ENCODE measurements at regions not wholly inside any gene's neighbourhood (a gene's known extent, or its start where the extent isn't known, plus 50 kb on each side); places are given as distances from the start of the nearest gene placed in this dataset.

DNA sequence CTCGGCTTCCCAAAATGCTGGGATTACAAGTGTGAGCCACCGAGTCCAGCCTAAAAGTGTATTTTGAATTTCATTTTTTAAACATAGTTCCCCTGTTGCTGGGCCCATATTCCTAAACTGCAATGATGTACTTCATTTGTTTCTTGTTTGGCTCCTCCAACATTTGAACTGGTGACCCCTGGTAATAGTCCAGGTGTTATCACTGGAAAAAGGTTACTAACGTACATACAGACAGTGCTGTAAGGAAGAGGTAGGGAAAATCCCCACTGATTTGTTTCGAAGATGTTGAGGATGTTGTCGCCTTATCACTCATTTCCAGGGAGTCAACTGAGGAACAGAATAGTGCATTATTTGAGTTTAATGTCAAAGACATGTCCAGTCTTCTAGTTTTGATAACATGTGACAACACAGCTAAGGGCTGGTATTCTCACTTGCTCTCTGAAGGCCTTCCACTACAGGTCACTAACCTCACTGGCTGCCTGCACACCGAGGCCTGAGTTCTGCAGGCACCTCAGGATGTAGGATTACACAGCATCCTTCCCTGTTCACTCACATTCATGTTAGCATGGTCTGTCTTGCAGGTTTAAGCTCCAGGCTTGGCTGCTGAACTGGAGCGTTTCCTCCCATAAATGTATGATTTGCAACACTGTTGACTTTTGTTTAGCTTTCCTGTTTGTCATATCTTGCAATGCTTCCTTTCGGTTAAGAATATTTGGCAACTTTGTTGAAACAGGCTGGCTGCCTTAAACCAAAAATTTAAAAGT, 362.8 kb downstream of the INHBA start:
- H3K27ac ChIP-seq: no peak overlapping the region
- TF ChIP-seq POLR2A (IDR thresholded peaks at IDR 0.05): no peak
- TF ChIP-seq CTCF (IDR thresholded peaks at IDR 0.05): no peak
- no peaks in the 10 kb centered on the region for H3K27me3 ChIP-seq
- 50 to 58% methylated on average over 8 of the region's 8 CpGs for WGBS, 2 donors
- H3K36me3 ChIP-seq (ENCODE audit: low read depth, missing control alignments): no peaks in the 10 kb centered on the region
- H3K9me3 ChIP-seq: no peaks in the 10 kb centered on the region
- H3K4me3 ChIP-seq: no peak overlapping the region
- peak; percentile 63 for DNase-seq
- peaks cover 7% of the 10 kb centered on the region for H3K4me1 ChIP-seq
- intact Hi-C loops (cut with DNase I; ENCODE audit: low total_unique reads): no loop called here

GRCh38 chr7:41336981-41337380, 365.9 kb downstream of the INHBA start:
- Histone ChIP-seq H3K4me1 (peaks cover 7% of the 10 kb centered on the region), H3K4me3 (no peak overlapping the region), H3K27ac (no peak overlapping the region), H3K27me3 (no peaks in the 10 kb centered on the region), H3K36me3 (ENCODE audit: low read depth, missing control alignments) (no peaks in the 10 kb centered on the region), H3K9me3 (no peaks in the 10 kb centered on the region)
- no peak for DNase-seq
- TF ChIP-seq CTCF (IDR thresholded peaks at IDR 0.05) (no peak), POLR2A (IDR thresholded peaks at IDR 0.05) (no peak)
- intact Hi-C loops (cut with DNase I; ENCODE audit: low total_unique reads): no loop called here
- WGBS, 2 donors: 63 to 73% methylated on average over 5 of the region's 5 CpGs

- TF ChIP-seq CTCF (IDR thresholded peaks at IDR 0.05) (no peak), POLR2A (IDR thresholded peaks at IDR 0.05) (no peak)
- DNase-seq: no peak
- no peaks in the 10 kb centered on the region for H3K36me3 ChIP-seq (ENCODE audit: low read depth, missing control alignments)
- H3K4me3 ChIP-seq: no peak overlapping the region
- no peaks in the 10 kb centered on the region for H3K9me3 ChIP-seq
- H3K4me1 ChIP-seq: peaks cover 7% of the 10 kb centered on the region
- H3K27ac ChIP-seq: no peak overlapping the region
- 87 to 90% methylated on average over 2 of the region's 2 CpGs for WGBS, 2 donors
- intact Hi-C loops (cut with DNase I; ENCODE audit: low total_unique reads): no loop called here
- H3K27me3 ChIP-seq: no peaks in the 10 kb centered on the region
Measured at GRCh38 chr7:41336455-41336952, 366.4 kb downstream of the INHBA start.

DNA sequence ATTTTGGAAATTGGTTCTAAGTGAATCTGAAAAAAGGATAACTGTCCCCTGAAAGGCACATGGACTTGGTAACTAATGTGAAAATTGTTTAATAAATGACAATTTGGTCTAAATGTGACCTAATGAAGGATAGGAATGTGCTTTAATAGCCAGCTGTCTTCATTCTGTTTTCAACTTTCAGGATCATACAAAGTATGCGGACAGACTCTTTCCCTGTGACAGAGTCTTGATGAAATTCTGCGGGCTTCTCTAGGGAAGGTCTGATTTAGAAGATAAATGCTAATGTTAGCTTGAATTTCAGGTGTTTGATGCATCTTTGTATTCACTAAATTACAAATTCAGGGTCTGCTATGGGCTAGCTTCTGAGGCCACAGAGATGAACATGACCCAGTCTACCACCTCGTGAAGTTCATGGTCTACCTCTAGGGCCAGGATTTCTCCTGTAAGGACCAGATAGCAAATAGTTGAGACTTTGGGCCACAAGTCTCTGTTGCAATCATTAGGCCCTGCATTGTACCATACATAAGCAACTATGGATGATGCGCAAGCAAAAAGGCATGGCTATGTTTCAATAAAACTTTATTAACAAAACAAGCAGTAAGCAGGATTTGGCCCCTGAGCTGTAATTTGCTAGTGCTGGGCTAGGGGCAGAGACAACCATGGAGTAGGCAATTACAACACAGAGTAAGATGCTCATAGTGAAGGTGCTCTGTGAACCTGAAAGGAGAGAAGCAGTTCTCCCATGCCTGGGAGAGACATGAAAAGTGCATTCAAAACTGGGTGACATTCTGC, 368.6 kb downstream of the INHBA start:
- intact Hi-C loops (cut with DNase I; ENCODE audit: low total_unique reads): no loop called here
- no peaks in the 10 kb centered on the region for H3K36me3 ChIP-seq (ENCODE audit: low read depth, missing control alignments)
- H3K4me3 ChIP-seq: no peak overlapping the region
- no peak overlapping the region for H3K27ac ChIP-seq
- TF ChIP-seq CTCF (IDR thresholded peaks at IDR 0.05) (no peak), POLR2A (IDR thresholded peaks at IDR 0.05) (no peak)
- H3K4me1 ChIP-seq: no peaks in the 10 kb centered on the region
- no peaks in the 10 kb centered on the region for H3K9me3 ChIP-seq
- DNase-seq: no peak
- no peaks in the 10 kb centered on the region for H3K27me3 ChIP-seq
- 90 to 98% methylated on average over 4 of the region's 4 CpGs for WGBS, 2 donors
